Activated CD4-positive, alpha-beta T cell treated with anti-CD3 and anti-CD28 coated beads, Interleukin-10, Interleukin-2, amounts not matched to agents 100 ng/mL and 50 ng/mL, durations not matched to agents 16 hours and 8 hours (primary cell): ENCODE measurements at regions not wholly inside any gene's neighbourhood (a gene's known extent, or its start where the extent isn't known, plus 50 kb on each side); places are given as distances from the start of the nearest gene placed in this dataset.
A peak's percentile ranks its signal among the peaks of the same experiment; 100 is the strongest.
"Not testable (repeated sequence)": the region's sequence is repeated elsewhere in the genome, so short reads cannot be mapped to it uniquely, and the experiment has no call there.

Experiments used
- DNase-seq: peaks from one replicate; pipeline ENCODE4 v3.0.0-alpha.2; 2020

GRCh38 chr5:91315701-91316100, 67.4 kb downstream of the ARRDC3 start:
- DNase-seq: no peak

GRCh38 chr5:91313757-91314673, 69.1 kb downstream of the ARRDC3 start:
- DNase-seq: peak; percentile 98

- no peak for DNase-seq
Observed at GRCh38 chr5:91312698-91313097, 70.4 kb downstream of the ARRDC3 start.

GRCh38 chr5:91311697-91312501, 71.2 kb downstream of the ARRDC3 start:
- DNase-seq: peak; percentile 93

GRCh38 chr5:91311168-91311696, 71.9 kb downstream of the ARRDC3 start:
- no peak for DNase-seq

GRCh38 chr5:91308157-91308556, 75.0 kb downstream of the ARRDC3 start:
- not testable (repeated sequence) for DNase-seq

- DNase-seq: no peak
Observed at GRCh38 chr5:91307048-91307447, 76.1 kb downstream of the ARRDC3 start.

GRCh38 chr5:91306497-91306896, 76.6 kb downstream of the ARRDC3 start:
- no peak for DNase-seq

GRCh38 chr5:91305640-91306039, 77.5 kb downstream of the ARRDC3 start:
- DNase-seq: no peak

- not testable (repeated sequence) for DNase-seq
Observed at GRCh38 chr5:91304015-91304414, 79.1 kb downstream of the ARRDC3 start.

GRCh38 chr5:91302958-91303357, 80.2 kb downstream of the ARRDC3 start:
- DNase-seq: no peak

GRCh38 chr5:91302305-91302704, 80.8 kb downstream of the ARRDC3 start:
- DNase-seq: no peak

GRCh38 chr5:91301106-91301846, 81.8 kb downstream of the ARRDC3 start:
- DNase-seq: no peak

- no peak for DNase-seq
Observed at GRCh38 chr5:91297994-91298393, 85.1 kb downstream of the ARRDC3 start.

GRCh38 chr5:91296674-91297143, 86.4 kb downstream of the ARRDC3 start:
- no peak for DNase-seq

GRCh38 chr5:91296102-91296501, 87.0 kb downstream of the ARRDC3 start:
- DNase-seq: not testable (repeated sequence)

- DNase-seq: peak; percentile 59
Observed at GRCh38 chr5:91293131-91293530, 90.0 kb downstream of the ARRDC3 start.

- DNase-seq: no peak
Observed at GRCh38 chr5:91291628-91292569, 91.2 kb downstream of the ARRDC3 start.

GRCh38 chr5:91288118-91288916, 94.8 kb downstream of the ARRDC3 start:
- DNase-seq: no peak

- DNase-seq: not testable (repeated sequence)
Observed at GRCh38 chr5:91285062-91285461, 98.1 kb downstream of the ARRDC3 start.

GRCh38 chr5:91283899-91284298, 99.2 kb downstream of the ARRDC3 start:
- DNase-seq: no peak
